Retinal pigment epithelial cell (primary cell): ENCODE measurements at regions not wholly inside any gene's neighbourhood (a gene's known extent, or its start where the extent isn't known, plus 50 kb on each side); places are given as distances from the start of the nearest gene placed in this dataset.

Experiments used
- DNase-seq: peaks from one replicate; pipeline ENCODE4 v3.0.0-alpha.2; 2010; ENCODE audit warnings: low read depth
- H3K4me3 ChIP-seq: 2 replicates; pipeline ENCODE4 v1.5.1; 2011; ENCODE audit warnings: mild to moderate bottlenecking, low read length, control low read depth, moderate library complexity
- TF ChIP-seq, protein P1 (sequence below): conservative IDR thresholded peaks from 2 replicates; pipeline ENCODE4 v1.5.1; 2011; ENCODE audit warnings: low read depth, low read length, control low read depth, inconsistent platforms

DNA sequence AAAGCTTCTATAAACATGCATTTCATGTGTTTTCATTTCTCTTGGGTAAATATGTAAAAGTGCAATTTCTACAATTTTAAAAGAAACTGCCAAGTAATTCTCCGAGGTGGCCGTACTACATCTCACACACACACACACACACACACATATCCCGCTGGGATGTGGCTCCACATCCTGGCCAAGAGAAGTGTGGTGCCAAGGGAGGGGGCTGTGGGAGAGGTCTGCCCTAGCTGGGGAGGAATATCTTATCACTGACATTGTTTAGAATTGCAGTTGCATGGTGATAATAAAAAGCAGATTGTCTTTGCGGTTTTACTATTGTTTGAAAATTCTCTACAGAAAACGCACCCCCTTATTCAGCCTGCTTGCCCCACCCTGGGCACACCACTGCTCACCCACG, 558.4 kb downstream of the BNC2 start:
- no peak for DNase-seq
- TF ChIP-seq, protein P1, sequence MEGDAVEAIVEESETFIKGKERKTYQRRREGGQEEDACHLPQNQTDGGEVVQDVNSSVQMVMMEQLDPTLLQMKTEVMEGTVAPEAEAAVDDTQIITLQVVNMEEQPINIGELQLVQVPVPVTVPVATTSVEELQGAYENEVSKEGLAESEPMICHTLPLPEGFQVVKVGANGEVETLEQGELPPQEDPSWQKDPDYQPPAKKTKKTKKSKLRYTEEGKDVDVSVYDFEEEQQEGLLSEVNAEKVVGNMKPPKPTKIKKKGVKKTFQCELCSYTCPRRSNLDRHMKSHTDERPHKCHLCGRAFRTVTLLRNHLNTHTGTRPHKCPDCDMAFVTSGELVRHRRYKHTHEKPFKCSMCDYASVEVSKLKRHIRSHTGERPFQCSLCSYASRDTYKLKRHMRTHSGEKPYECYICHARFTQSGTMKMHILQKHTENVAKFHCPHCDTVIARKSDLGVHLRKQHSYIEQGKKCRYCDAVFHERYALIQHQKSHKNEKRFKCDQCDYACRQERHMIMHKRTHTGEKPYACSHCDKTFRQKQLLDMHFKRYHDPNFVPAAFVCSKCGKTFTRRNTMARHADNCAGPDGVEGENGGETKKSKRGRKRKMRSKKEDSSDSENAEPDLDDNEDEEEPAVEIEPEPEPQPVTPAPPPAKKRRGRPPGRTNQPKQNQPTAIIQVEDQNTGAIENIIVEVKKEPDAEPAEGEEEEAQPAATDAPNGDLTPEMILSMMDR: no peak
- H3K4me3 ChIP-seq: no peak overlapping the region

- no peak overlapping the region for H3K4me3 ChIP-seq
- DNase-seq: no peak
- TF ChIP-seq, protein P1: no peak
These were observed 557.4 kb downstream of the BNC2 start for GRCh38 chr9:16312962-16313546.

GRCh38 chr9:16314476-16314875, 556.0 kb downstream of the BNC2 start:
- TF ChIP-seq, protein P1: no peak
- no peak for DNase-seq
- H3K4me3 ChIP-seq: no peak overlapping the region

GRCh38 chr9:16315720-16316119, 554.8 kb downstream of the BNC2 start:
- H3K4me3 ChIP-seq: no peak overlapping the region
- DNase-seq: no peak
- TF ChIP-seq, protein P1: no peak

DNA sequence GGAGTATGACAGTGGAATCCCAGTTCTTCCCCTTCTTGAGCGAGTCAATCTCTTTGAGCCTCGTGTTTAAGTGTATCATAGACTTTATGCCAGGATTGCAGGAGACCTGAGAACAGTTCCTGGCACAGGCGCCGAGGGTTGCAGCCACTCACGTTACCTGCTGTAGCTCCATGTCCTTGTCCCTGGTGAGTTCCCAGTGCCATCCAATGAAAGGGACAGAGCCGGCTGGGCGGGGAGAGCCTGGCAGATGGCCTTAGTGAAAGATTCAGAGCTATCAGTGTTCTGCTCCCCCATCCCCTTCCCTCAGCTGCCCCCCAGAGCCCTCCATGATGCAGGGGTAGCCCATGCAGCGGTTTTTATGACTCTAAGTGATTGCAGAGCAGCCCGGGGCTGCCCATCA, 554.0 kb downstream of the BNC2 start:
- no peak for DNase-seq

GRCh38 chr9:16316911-16317817, 553.3 kb downstream of the BNC2 start:
- DNase-seq: no peak
- H3K4me3 ChIP-seq: no peak overlapping the region
- TF ChIP-seq, protein P1: no peak

More for the DNA sequence above, 554.0 kb downstream of the BNC2 start:
- no peak overlapping the region for H3K4me3 ChIP-seq
- TF ChIP-seq, protein P1: no peak
